Stimulated activated CD4-positive, alpha-beta T cell treated with anti-CD3 and anti-CD28 coated beads, Interleukin-15, amount 100 ng/mL, for 48 hours (primary cell): ENCODE measurements at regions not wholly inside any gene's neighbourhood (a gene's known extent, or its start where the extent isn't known, plus 50 kb on each side); places are given as distances from the start of the nearest gene placed in this dataset.

Experiments used
- DNase-seq, 2 donors: peaks; one replicate each; pipeline ENCODE4 v3.0.0-alpha.2; 2020; ENCODE audit warnings: low read depth in 2 of 2

DNA sequence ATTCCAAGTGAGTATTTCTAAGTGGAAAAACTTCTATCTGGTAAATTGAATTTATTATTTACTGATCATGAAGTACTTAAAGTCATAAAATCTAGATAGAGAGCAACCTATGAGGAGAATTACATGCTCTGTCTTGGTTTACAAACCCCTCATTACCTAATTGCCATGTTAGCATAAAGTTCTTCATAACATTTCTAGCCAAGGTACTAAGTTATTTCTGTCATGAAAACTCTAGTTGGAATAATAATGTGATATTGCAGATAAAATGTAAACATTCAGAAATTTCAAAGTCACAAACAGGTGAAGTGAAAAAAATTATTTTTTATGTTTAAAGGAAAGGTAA is 228.6 kb downstream of the TTLL7 start:
- no peak for DNase-seq

DNA sequence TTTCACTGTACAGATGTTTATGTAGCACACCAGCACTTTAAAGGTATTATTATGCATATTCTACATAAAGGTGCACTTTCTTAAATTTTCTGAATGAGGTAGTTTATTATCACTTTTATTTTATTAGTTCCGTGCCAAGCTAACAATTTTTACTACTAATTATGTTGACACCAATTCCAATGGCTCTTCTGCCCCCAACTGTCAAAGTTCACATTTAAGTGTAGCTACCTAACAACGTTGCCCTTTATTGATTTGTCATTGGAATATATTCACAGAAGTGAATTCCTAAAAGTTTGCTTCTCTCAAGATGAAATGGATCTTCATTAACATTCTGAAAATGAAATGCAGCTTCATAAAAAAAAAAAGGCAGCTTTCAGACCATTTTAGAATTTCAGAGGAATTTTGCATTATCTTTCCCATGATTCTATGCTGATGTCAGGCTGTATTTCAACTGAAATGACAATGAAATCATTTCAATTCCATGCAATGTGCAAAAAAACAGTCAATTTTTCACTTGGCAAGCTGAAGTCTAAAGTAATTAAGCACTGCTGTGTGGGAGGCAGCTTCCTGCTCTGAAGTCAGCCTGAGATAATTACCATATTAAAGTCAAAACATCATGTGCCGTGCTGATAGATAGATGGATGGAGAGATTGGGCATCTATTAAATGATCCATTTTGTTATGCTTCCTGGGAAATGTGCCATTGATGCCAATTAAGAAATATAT is 229.2 kb downstream of the TTLL7 start:
- DNase-seq: no peak

DNA sequence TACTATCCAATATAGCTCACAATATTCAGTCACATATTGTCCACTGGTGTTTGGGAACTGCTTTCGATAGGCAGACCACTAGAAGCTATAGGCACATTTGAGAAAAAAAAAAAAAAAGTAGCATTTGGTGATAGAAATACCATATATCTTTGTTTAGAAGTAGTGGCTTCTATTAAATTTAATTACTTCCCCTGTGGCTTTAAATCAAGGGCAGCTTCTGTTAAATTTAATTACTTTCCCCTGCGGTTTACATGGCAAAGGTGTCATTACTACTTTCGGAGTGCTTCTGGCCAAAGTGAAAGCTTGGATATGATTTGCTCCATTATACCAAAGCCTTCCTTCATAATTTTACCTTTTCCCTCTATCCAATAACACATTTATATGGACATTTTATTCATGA is 229.9 kb downstream of the TTLL7 start:
- no peak for DNase-seq

DNA sequence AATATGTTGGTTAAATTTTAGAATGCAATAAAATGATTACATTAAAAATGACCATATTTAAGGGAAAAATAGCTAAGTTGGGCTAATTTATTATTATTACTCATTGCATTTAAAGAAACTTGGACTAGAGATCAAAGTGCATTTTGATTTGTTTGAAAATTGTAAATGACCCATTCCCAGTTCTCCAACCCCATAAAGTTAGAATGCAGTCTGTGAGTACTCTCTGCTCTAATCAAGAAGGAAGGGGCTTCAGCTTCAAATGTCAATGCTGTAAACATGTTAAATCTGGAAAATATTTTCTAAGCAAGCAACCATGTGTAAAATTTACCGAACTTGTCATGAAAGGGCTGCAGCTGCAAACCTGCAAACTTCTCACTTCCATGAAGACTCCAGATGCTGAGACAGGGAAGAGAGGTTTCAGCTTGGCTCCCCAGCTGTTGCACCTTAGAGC is 232.7 kb downstream of the TTLL7 start:
- DNase-seq: no peak

DNA sequence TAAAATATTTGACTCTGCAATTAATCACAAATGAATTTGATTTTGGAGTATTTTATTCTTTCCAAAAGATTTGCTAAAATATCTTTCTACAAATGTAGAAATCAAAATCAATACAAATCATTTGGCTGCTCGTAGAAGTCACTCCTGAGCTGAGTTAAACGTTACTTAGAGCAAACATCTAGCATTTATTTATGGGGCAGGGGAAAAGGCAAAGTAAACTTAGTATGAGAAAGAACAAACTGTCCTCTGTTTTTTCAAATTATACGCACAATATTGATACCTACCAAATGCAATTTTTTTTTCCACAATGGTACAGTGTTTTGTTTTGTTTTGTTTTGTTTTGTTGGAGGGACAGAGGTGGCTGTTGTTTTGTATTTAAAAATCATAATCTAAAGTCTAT is 233.8 kb downstream of the TTLL7 start:
- DNase-seq: no peak

DNA sequence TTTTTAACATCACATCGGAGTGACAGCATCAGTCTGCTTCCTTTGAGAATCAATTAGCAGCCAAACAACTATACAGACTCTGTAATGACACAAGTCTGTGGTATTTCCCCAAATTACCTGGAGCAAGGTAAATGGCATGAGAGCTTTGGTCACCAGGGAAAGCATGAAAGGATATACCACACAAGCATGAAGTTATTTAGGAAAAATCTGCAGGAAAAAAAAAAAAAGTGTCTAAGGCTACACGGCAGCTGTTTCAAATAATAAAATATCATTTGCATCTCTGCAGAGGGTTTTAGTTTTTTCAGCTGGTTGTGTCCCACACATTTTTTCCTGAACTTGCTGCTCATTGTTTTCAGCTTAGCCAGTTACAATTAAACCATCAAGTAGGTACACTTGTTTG is 234.7 kb downstream of the TTLL7 start:
- no peak for DNase-seq

DNA sequence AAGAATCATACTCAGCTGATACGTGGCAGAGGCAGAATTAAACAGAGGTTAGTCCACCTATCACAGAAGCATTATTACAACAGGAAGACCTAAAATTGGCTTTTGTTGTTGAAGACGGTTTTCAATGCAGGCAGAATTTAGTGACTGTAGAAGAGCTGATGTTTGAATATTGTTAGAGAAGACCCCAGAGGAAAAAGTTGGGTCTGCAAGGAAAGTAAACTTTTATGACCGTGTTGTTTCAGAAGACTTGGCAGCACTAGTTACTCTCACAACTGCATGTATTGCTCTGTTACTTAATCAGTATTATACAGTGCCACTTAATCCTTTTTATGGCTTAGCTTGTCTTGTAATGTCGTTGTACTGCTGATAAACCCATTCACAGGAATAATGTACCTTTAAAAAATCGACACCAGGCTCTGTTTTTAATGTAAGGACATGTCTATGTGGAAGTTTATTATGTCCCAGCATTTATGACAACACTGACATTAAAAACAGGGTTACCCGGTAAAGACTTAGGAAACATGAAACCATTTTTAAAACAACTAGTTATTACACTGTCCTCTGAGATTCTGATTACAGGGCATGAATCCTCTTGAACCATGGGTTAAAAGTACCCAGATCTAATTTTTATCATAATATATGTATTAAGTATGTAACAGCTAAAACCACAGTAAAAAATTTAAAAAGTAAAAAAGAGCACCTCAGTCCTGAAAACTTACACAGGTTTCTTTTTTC is 235.4 kb downstream of the TTLL7 start:
- no peak for DNase-seq

DNA sequence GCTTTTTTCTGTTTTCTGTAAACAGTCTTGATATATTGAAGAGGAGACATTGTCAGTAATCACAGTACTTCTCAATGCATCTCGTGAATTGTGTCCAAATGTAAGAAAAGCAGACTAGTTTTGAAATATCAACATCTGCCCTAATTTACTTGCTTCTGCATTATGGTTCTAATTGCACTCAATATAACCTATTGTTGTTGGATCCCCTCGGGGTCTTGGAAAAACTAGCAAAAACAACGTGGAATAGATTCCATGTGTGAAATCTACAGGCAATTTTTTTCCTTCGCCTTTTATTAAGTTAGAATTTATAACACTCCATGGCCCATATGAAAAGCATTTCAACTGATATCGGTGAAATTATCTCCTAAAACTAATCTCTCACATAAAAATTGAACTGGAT is 236.5 kb downstream of the TTLL7 start:
- no peak for DNase-seq

DNA sequence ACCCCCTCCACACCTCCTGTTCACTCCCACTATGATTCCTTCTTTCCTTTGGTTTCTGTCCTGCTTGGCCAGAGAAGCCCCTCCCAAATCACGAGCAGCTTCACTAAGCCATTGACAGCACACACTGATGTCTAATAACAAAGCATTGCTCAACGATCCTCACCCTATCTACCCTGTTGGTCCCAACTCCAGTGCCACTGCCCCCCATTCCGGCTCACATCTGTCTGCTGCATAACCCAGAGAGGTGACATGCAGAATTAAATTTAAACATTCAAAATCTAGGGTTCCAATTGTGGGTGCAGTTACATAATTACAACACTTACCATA is 236.9 kb downstream of the TTLL7 start:
- DNase-seq: no peak

DNA sequence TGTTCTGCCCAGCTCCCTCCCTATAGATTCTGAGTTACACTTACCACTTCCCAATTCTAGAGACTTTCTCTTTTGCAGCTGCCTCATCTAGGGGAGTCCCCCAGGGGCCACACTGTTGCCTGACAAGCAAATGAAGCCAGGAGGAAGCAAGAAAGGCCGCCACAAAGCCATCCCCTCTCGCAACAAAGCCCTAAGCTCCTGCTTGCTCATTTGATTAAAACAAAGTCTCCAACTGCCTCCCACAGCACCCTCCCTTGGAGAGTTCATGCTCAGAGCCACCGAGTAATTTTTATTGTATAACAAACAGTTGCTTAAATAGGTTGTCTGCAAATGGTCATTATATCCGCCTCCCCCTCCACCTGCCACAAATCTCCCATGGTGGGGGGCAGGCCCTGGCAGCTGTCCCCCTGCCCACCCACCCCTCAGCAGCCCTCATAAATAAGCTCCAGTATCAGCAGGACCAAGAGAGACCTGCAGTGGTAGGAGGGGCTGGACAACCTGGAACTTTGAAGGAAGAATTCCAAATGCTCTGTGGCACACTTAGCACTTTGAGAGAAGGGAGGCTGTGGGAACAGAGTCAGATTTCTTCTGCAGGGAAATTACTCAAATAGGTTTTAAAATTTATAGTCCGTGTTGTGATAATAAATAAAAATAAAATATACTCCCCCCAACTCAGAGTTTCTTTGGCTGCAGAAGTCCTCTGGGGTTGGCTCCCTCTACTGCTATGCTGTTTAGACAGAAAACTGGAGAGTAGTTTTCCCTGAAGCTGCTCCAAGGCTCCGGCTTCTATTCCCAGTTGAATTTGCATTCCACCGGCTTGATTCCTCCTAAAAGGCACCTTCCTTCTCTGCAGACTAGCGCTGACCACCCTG is 237.5 kb downstream of the TTLL7 start:
- DNase-seq: no peak

DNA sequence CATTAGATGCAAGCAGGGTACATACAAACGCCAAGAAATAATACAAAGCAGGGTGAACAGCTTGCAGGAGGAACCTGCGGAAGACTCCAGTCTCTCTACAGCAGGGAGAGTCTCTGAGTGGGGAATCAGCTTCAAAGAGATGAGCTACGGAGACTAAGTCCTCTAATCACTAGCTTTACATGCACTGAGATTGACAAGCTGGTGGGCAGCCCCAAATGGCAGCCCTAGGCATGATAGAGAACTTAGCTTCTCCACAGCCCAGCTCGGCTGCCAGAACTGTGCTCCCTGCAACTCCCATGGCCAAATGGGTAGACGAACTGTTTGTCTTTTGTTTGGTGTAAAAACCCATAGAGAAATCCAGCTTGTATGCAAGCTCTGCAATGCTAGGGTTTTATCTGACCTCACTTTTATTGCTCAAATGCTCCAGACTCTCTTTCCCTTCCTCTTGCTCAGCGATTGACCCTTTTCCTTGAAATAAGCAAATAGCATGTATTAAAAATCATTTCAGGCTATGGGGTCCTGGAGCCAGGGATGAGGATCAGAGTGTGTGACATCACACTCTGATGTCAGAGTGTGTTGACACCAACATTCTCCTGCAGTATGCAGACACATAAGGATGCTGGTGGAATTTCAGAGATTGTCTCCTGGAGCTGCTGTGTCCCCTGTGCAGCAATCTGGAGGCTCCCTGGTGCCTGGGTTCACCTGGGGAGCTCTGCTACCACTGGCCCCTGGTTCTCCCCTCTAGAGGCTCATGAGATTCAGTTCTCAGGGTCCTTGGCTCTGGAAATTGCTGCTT is 238.5 kb downstream of the TTLL7 start:
- DNase-seq: no peak

DNA sequence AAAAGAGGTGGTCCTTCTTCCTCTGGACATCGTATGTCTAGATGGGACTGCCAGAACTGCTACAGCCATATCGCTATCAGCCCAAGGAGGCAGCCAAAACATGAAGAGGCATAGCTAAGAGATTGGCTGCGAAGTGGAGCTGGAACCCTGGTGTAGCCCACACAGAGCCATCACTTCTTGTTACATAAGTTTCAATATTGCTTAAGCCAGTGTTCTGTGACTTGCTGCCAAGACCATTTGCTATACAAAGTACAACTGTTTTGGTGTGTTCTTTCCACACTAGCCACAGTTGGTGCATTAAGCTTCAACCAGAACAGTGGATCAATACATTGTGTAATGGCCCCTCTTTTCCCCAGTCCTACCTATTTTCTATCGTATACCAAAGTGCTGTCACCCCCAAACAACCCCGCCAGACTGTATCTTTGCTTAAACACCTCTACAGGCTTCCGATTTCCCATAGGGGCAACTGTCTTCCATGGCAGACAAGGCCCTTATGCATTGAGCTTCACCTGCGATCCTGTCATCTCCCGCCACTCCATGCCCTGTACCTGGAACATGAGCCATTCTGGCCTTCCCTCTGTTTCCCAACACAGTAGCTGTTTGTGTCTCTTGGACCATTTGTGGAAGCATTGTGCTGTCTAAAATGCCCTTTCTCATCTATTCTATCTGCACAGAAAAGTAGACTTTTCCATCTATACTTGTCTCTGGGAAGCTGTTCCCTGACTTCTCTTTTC is 241.8 kb downstream of the TTLL7 start:
- DNase-seq: no peak

DNA sequence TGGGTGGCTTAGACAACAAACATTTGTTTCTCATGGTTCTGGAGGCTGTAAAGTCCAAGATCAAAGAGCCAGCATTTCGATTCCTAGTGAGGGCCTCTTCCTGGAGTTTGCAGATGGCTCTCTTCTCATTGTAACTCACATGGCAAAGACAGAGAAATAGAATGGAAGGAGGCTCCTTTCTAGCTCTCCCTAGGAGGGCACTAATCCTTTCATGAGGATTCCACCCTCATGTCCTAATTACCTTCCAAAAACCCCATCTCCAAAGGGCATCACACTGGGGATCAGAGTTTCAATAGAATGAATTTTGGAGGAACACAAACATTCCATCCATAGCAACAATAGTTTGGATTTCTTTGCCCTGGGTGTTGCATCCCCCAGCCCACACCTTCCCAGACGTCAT is 247.3 kb downstream of the TTLL7 start:
- DNase-seq: no peak

DNA sequence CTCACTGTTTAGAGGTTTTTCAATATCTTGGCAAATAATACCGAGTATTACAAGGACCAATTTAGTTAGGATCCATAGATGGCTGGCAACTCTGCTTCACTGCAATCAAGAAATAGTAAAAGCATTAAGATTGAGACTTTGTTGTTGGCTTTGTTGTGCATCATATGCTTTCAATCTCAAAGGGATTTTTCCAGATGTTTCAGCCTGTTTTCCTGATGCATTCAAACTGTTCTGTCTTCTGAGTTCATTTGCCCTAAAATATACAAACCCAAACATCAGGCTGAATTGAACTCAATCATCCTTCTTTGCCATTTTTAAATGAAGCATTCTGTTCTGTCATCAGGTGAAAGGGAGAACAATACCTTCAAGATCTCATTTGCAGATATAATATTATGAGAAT is 248.7 kb downstream of the TTLL7 start:
- no peak for DNase-seq

DNA sequence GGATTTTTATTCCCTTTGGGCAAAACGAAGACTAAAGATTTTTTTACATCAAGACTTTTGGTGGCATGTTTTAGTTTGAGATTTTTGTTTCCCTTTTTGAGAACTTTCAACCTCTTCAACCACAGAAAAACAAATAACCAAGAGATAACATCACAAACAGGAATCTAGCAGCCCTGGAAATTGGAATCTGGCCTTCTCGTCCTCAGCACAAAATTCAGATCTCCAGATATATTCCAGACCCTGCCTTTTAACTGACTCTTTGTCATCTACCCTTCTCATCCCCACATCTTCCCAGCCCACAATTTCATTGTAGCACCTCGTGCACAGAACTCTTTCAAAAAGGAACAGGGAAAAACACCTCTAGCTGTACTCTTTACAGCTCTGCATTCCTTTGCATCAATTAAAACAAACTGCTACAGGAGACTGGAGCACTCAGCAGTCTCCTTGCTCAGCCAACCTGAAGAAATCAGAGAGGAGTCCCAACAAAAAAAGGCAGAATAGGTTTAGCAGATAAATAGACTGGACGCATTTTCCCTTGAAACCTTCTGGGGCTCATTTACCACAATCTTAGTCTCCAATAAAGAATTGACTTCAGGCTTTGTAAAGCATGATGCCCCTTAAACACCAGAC is 251.0 kb downstream of the TTLL7 start:
- no peak for DNase-seq

DNA sequence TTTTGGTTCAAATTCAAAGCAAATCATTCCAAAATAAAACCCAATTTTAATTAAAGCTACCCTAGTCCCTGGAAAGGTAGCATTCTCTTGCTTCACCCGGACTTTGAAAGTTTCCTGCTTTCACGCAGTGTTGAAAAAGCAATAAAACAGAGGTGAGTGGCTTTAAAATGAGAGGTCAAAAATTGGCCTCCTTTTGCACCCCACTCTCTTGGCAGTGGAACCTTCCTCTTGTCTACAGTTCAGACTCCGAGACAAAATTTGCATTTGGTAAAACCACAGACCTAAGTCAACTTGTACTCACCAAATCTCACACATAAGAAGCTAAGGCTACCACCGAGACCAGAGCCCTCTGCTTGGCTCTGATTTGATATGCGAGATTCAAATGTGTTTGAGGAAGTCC is 252.7 kb downstream of the TTLL7 start:
- no peak for DNase-seq

DNA sequence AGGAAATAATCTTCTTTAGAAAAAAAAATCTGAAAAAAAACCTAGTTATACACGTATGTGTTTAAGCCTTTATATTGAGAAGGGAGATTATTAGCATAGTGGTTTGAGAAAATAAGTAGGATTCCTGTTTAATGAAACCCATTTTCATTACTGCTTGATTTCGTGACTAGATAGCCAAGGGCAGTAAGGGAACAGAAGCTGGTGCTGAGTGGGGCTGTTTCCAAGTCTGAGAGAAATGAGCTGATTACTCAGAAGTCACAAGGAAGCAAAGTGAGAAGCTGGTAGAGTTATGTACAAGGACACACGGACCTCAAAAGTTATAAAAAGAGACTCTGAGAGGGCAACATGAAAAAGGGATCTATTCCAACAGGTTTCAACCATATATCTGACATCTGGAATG is 256.5 kb downstream of the TTLL7 start:
- no peak for DNase-seq

DNA sequence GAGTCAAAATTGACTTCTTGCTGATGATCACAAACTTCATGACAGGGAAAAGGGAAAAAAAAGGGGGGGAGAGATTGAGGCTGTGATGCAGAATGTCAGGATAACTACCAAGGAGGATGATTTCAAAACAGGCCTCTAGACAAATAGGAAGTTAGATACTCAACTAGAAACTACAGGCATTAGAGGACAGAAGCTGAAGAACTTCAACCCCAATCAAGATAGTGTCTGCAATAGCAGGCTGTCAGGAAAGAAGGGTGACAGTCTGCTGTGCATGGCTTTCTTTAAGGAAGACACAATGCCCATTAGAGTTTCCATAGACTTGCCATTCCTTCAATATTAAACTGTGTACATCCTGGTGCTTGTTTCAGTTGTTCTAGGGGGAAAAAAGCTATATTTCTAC is 257.2 kb downstream of the TTLL7 start:
- no peak for DNase-seq

DNA sequence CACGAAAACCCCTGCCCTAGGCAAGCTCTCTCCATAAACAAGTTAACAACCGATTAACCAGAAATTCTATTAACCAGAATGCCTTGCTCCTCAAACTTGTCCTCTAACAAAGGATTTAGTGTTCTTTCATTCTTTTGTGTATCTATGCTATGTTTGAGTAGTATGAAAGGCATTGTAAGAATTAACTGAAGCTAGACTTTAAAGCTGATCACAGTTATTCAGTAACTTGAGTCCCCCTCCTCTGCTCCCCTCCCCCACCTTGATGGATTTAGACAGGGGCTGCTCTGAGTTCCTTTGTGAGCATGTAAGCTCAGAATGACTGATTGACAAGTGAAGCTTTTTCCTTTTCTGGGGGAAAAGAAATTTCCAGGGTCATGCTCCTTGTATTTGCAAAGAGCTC is 257.6 kb downstream of the TTLL7 start:
- no peak for DNase-seq

DNA sequence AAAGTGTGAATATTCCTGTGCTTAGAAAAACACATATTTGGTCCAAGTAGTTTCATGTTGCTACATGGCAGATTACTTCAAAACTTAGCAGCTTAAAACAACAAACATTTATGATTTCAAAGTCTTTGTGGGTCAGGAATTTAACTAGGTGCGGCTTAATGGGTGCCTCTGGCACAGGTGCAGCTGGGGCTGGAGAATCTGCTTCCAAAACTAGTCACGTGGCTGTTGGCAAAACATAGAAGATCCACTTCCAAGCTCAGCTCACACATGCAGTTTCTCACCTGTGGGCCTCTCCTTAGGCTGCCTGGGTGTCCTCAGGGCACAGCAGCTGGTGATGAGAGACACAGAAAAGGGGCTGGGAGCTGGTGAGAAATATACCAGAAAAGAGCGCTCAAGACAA is 263.4 kb downstream of the TTLL7 start:
- DNase-seq: no peak

DNA sequence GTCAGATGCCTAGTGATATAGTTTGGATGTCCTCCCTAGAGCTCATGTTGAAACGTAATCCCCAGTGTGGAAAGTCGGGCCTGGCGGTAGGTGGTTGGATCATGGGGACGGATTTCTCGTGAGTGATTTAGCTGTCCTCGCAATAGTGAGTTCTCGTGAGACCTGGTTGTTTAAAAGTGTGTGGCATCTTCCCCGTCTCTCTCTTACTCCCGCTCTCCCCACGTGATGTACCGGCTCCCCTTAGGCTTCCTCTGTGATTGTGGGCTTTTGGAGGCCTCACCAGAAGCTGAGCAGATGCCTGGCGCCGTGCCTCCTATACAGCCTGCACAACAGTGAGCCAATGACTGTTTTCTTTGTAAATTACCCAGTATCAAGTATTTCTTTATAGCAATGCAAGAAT is 264.5 kb downstream of the TTLL7 start:
- no peak for DNase-seq
